HG02852 (cell line): ENCODE measurements at regions not wholly inside any gene's neighbourhood (a gene's known extent, or its start where the extent isn't known, plus 50 kb on each side); places are given as distances from the start of the nearest gene placed in this dataset.
"Not testable (repeated sequence)": the region's sequence is repeated elsewhere in the genome, so short reads cannot be mapped to it uniquely, and the experiment has no call there.

Experiments used
- ATAC-seq: cut with Tn5 transposase; IDR thresholded peaks from one replicate; pipeline ENCODE4 v1.9.1; 2021; ENCODE audit warnings: mild to moderate bottlenecking, moderate library complexity; ENCODE audit not compliant: unreplicated experiment

DNA sequence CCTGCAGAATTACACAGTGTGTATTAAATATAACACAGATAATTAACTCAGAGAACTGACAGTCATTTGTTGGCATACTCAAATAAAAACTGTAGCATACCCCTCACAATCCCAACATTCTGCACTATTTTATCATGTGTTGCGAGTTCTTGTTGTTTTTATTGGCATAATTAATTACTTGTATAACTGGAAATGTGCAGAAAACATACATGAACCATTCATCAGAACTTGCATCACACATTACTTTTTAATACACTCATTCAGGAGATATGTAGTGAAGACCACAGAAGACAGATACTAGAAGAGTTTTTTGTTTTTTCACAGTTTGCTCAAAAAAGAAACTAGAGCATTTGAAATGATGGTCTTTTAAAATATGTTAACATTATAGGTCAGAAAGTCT, 74.6 kb upstream of the NEIL3 start:
- no peak for ATAC-seq

DNA sequence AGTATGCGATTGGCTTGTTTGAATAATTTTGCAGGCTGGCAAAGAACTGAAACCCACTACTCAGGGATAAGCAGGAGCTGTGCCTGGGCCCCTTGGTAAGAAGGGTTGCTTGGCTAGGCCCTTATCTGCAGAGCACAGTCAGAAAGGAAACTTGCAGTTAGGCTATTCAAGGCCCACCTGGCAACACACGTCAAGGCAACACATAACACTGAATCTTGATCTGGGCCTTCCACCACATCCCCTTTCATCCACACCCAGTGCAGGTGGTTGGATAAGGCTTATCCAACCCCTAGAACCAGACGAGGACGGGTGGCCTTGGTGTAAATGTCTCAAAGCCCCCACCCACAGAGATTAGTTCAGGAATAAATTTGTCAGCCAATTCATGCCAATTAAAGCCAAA, 72.8 kb upstream of the NEIL3 start:
- no peak for ATAC-seq

DNA sequence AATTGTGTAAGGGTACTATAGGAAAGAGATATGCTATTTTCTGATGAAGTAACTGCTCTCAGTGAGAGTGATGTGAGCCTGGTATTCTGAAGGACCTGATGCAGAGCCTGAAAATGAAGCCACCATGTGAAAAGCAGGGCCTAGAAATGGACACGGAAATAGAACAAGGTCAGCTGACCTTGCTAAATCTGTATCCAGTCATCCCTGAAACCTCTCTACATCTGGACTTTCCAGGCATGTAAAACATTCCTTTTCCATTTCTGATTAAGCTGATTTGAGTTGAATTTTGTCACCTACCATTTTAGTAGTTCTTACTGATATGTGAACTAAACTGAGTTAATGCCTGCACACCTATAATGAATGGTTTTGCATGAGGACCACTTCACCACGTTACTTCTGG, 72.4 kb upstream of the NEIL3 start:
- no peak for ATAC-seq

DNA sequence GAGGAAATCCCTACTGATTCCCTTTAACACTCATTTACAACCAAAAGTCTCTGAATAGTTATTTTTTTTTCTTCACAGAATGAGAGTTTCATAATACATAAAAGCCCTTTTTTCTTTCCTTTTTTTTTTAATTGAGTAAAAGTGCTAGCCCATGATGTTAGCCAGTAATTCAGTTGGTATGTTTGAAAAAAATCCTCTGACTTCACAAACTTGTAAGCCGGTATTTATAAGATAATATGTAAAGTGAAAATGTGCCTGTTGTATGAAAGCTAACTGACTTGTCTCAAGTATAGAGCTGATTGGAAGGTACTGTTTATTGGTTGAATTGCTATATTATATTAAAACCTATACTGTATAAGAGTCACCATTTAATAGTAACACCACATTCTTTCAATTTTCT, 70.2 kb upstream of the NEIL3 start:
- no peak for ATAC-seq

DNA sequence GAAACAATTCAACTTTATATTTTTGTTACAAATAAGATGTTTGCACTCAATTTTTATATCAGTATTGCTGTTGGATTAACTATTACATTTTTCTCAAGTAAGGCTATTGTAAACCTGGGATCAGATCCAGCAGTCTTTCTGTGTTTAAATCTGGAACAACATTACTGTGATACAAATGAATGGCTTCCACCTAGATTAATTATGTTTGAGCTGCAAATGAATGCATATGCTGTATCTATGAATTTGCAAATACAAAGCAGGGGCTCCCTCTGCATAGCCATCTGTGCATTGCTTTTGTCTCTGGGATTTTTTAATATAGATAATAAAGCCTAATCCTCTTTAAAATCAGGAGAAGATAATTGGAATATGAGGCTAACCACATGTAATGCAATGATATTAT, 69.8 kb upstream of the NEIL3 start:
- no peak for ATAC-seq

DNA sequence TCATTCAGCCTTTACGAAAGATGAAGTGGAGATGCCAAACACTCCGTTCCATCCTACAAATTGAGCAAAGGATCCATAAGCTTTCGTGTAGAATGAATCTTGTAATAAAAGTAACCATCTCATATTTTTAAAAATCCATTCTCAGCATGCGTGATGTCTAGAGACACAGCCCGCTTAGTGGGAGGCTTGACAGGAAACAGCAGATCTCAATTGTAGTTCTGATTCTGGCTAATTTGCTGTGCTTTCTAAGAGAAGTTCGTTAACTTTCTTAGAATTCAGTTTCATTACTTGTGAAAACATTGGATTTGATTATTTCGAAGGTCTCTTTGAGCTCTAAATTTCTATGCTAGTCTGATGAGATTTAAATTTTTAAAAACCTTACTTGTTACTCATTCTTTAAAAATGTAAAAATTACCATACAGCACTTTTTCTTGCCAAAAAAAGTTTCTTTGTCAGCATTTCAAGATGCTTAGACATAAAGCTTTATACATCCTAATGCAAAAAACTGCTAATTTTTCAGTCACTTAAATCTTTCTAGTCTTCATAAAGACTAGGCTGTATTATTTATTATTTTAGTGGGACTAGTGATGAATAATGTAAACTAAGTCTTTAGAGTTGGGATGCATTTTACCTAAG, 66.9 kb upstream of the NEIL3 start:
- ATAC-seq: no peak

DNA sequence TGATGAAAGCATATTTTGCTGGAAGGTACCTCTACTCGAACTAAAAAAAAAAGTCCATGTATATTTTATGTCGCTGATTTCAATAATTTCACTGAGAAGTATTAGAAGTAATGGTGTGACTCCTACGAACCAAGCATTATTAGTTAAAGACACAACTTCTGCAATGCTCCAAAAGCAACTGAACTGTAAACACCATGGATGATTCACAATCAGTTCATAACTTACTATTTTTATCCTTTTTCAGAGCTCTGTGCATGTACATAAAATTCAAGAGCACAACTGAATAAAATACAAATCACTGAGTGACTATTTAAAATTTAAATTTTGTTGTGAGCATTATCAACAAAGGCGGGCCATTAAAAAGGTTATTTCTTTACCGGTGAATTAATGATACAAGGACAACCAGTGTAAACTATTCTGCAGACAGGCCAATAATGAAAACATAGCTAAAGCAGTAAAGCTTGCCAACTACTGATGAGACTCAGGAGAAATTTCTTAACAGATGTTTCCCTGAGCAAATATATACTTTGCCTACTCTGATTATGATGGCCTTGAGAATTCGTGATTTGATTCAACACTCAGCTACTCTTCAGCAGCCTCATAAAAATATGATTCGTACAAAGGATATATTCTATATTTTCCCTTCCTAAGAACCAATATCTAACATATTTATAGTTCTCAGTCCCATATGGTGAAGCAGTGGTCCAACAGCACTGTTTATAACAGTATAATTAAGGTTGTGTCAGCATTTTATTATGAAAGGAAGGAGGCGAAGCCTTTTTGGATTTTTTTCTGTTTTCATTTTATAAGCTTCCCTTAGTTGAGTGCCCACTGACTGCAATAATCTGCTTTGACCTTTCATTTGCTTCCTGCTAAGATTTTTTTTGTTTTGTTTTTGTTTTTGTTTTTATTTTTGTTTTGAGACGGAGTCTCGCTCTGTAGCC, 62.8 kb upstream of the NEIL3 start:
- no peak for ATAC-seq

DNA sequence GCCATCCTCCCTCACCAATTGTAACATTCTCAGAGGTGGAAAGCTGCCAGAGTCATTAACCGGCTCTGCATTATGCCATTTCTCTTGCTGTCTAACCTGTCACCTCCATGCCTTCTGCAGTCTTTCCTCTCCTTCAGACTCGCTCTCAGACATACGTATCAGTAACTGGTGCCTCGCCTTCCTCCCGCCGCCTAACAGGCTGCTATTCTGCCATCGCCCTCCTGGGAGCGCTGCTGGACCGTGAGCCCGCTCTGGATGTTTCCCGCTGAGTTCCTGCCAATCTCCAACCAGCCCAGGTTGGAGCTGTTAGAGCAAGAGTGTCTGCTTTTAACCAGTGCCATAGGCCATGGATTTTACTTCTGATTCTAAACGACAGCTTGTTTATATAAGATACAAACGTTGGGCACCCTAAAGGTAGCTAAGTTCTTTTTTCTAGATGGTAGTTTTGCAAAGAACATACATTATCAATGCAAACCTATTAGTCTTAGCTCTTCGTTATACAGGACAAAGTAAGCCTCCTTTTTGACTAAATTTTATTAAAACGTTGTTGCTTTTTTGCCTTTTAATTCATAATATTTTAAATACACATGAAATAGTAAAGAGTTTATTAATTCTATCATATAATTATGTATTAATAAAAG, 59.5 kb upstream of the NEIL3 start:
- ATAC-seq: peak; percentile 97

DNA sequence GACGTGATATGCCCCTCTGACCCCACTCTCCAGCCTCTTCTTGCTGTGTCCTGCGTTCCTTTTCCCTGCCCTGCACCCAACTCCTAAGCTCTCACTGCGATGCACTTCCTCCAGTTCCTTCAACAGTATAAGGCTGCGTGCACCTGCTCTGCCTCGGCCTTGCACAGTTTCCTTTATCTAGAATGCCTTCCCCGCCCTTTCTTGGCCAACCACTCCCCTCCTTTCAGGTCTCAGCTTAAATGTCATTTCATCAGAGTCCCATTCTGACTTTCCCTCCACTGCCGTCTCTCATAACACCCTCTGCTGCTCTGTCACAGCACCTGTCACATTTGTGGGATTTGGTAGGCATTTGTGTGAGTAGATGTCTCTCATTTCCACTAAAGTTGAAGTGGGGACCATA, 58.4 kb upstream of the NEIL3 start:
- ATAC-seq: no peak

DNA sequence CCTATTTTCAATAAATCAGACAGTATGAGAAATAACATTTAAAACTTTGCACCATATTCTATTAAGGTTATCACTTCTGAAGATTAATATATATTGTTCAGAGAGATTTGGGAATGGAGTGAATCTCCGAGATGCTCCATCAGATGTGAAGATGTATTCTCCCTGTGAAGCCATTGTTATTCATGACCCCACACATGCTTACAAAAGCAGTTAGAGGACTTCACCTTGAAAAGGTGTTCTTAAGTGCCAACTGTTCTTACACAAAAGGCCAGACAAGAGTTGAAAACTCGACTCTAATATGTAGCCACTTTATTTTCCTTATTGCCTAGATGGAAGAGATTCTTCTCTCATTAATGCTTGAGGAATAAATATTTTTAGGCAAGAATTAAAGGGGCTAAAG, 54.3 kb upstream of the NEIL3 start:
- ATAC-seq: no peak

DNA sequence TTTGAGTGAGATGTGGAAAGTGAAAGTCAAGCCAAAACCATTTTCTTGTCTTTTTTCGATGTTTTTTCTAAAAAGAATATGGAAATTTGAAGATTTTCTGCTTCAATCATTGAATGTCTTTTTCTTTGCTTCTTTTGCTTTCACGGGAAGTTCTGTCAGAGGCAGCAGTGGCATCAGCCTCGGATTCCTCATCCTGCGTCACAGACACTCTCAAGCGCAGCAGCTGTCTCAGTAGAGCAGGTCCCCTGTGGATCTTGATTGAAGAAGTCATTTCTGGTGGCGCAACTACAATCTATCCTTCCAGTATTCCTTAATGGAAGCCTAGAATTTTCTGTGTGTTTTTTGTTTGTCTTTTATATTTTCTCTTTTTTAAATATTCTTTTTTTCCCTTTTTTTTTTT, 52.7 kb upstream of the NEIL3 start:
- no peak for ATAC-seq

DNA sequence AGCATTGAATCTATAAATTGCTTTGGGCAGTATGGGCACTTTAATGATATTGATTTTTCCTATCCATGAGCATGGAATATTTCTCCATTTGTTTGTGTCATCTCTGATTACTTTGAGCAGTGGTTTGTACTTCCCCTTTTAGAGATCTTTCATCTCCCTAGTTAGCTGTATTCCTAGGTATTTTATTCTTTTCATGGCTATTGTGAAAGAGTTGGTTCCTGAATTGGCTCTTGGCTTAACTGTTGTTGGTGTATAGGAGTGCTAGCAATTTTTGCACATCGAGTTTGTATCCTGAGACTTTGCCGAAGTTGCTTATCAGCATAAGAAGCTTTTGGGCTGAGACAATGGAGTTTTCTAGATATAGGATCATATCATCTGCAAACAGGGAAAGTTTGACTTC, 50.2 kb upstream of the NEIL3 start:
- ATAC-seq: not testable (repeated sequence)
